Naive B cell (primary cell): ENCODE measurements at regions not wholly inside any gene's neighbourhood (a gene's known extent, or its start where the extent isn't known, plus 50 kb on each side); places are given as distances from the start of the nearest gene placed in this dataset.

Experiments
- ATAC-seq, 2 donors: fragments of 150-1000 bp; cut with Tn5 transposase; 2 replicates each; pipeline ENCODE4 v1.10.0; 2021; ENCODE audit warnings: low read depth in 2 of 2, mild to moderate bottlenecking in 2 of 2, moderate library complexity in 2 of 2
- DNase-seq: peaks from one replicate; pipeline ENCODE4 v3.0.0; 2022
- H3K27ac Mint-ChIP-seq, 6 donors: one replicate each; pipeline ENCODE4 v1.8.0; 2020 to 2022; ENCODE audit warnings: mild to moderate bottlenecking in 6 of 6, mixed read lengths in 6 of 6, moderate library complexity in 5 of 6, inconsistent platforms in 2 of 6
- H3K27me3 Mint-ChIP-seq, 3 donors: one replicate each; pipeline ENCODE4 v1.8.0; 2021 to 2022; ENCODE audit warnings: mixed read lengths in 3 of 3, mild to moderate bottlenecking in 1 of 3
- H3K36me3 Mint-ChIP-seq, 2 donors: one replicate each; pipeline ENCODE4 v1.8.0; 2020 to 2022; ENCODE audit warnings: mixed read lengths in 2 of 2, inconsistent platforms in 1 of 2, mild to moderate bottlenecking in 1 of 2
- H3K4me1 Mint-ChIP-seq, 3 donors: one replicate each; pipeline ENCODE4 v1.8.0; 2020 to 2022; ENCODE audit warnings: mixed read lengths in 3 of 3, inconsistent platforms in 1 of 3, mild to moderate bottlenecking in 1 of 3, moderate library complexity in 1 of 3
- H3K4me3 Mint-ChIP-seq, 8 donors: one replicate each; pipeline ENCODE4 v1.8.0; 2020 to 2022; ENCODE audit warnings: mild to moderate bottlenecking in 8 of 8, mixed read lengths in 8 of 8, moderate library complexity in 8 of 8, inconsistent platforms in 2 of 8
- H3K9me3 Mint-ChIP-seq, 7 donors: one replicate each; pipeline ENCODE4 v1.8.0; 2020 to 2022; ENCODE audit warnings: mixed read lengths in 7 of 7, mild to moderate bottlenecking in 5 of 7, inconsistent platforms in 2 of 7, moderate library complexity in 1 of 7

DNA sequence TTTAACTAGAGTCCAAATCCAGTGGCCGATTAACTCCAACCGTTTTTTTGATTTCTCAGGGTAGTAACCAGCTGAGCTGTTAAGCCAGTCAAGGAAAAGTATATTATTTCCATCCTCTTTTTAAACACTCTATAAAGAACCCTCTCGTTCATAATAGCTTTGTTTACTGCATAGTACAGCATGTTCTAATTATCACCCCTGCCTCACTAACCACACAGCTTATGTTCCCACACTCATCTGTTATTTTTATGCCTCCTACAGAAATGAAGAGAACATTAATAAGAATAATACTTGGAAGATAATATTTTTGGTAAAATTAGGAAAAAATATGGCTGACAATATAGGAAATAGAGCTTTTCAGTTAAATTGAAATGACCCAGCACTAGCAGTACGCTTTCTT is 2132.8 kb upstream of the CELF4 start:
- ATAC-seq (no peak), DNase-seq (no peak)
- H3K4me1 Mint-ChIP-seq = no peaks in the 10 kb centered on the region
- H3K27ac Mint-ChIP-seq = no peak overlapping the region
- no peaks in the 10 kb centered on the region for H3K27me3 Mint-ChIP-seq
- no peak overlapping the region for H3K4me3 Mint-ChIP-seq
- H3K36me3 Mint-ChIP-seq = no peaks in the 10 kb centered on the region
- peaks cover 0 to 7% (median 2%) of the 10 kb centered on the region in 7 donors for H3K9me3 Mint-ChIP-seq

GRCh38 chr18:39693359-39693758 is 2127.8 kb upstream of the CELF4 start:
- Mint-ChIP-seq H3K36me3 (no peaks in the 10 kb centered on the region), H3K4me1 (no peaks in the 10 kb centered on the region), H3K27ac (no peak overlapping the region), H3K9me3 (peaks cover 0 to 7% (median 0%) of the 10 kb centered on the region in 7 donors), H3K4me3 (no peak overlapping the region), H3K27me3 (no peaks in the 10 kb centered on the region)
- ATAC-seq (no peak), DNase-seq (no peak)

DNA sequence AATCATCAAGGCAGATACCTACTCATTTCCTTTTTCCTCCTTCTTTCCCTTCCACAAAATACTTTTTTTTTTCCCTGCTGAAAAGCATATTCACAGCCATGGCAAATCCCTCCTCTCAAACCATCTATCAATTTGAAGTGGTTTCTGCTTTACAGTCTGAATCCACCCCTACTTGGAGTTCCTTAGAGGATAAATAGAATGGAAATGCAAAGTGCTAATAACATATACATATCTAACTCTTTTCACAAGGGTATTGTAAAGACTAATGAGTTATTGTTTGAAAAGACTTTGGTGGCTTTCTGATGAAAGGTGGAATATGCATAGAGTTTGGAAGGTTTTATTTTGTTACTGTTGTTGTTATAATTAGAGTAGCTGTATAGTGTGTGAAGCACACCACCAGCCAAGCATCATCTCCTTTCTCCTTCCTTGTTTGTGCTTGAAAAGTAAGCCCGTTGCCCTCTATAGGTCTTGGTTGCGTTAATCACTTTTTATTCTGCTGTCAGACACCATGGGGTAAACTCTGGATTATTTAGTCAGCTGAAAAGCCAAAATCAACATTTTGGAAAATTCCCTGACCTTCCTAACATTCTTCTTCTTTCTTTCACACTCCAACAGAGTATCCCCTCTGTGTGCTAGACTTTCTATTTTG is 2126.9 kb upstream of the CELF4 start:
- peaks cover 0 to 3% (median 0%) of the 10 kb centered on the region in 7 donors for H3K9me3 Mint-ChIP-seq
- no peak overlapping the region for H3K4me3 Mint-ChIP-seq
- DNase-seq (no peak), ATAC-seq (no peak)
- no peaks in the 10 kb centered on the region for H3K27me3 Mint-ChIP-seq
- H3K36me3 Mint-ChIP-seq = no peaks in the 10 kb centered on the region
- no peaks in the 10 kb centered on the region for H3K4me1 Mint-ChIP-seq
- H3K27ac Mint-ChIP-seq = no peak overlapping the region

GRCh38 chr18:39685303-39685902 is 2119.8 kb upstream of the CELF4 start:
- Mint-ChIP-seq H3K4me1 (no peaks in the 10 kb centered on the region), H3K27ac (no peak overlapping the region), H3K27me3 (no peaks in the 10 kb centered on the region), H3K4me3 (no peak overlapping the region), H3K36me3 (no peaks in the 10 kb centered on the region), H3K9me3 (peaks cover 0 to 1% (median 0%) of the 10 kb centered on the region in 7 donors)
- ATAC-seq = no peak
- DNase-seq = no peak

GRCh38 chr18:39681061-39681460 is 2115.5 kb upstream of the CELF4 start:
- H3K9me3 Mint-ChIP-seq = peaks cover 0 to 3% (median 0%) of the 10 kb centered on the region in 7 donors
- H3K36me3 Mint-ChIP-seq = no peaks in the 10 kb centered on the region
- DNase-seq (no peak), ATAC-seq (no peak)
- no peaks in the 10 kb centered on the region for H3K4me1 Mint-ChIP-seq
- H3K4me3 Mint-ChIP-seq = no peak overlapping the region
- no peaks in the 10 kb centered on the region for H3K27me3 Mint-ChIP-seq
- no peak overlapping the region for H3K27ac Mint-ChIP-seq

DNA sequence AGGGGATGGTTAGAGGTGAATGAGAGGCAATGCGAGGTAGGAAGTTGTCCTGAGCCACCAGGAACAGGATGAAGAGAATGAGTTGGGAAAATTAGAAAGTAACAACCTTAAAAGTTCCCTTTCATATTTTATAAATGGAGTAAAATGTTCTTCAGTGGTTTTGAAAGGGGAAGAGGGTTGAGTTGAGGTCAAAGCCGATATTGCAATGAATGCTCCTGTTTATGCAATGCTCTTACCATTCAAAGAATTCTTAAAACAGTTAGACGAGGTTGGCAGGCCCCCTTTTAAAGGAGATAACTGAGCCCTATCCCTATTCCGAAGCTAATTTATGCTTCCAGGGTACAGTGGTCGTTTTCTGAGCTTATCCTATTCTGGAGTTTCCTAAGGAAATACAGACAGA is 2110.3 kb upstream of the CELF4 start:
- H3K27ac Mint-ChIP-seq = no peak overlapping the region
- no peaks in the 10 kb centered on the region for H3K4me1 Mint-ChIP-seq
- peaks cover 0 to 3% (median 0%) of the 10 kb centered on the region in 7 donors for H3K9me3 Mint-ChIP-seq
- no peaks in the 10 kb centered on the region for H3K36me3 Mint-ChIP-seq
- DNase-seq = no peak
- H3K4me3 Mint-ChIP-seq = no peak overlapping the region
- no peaks in the 10 kb centered on the region for H3K27me3 Mint-ChIP-seq
- ATAC-seq = no peak

DNA sequence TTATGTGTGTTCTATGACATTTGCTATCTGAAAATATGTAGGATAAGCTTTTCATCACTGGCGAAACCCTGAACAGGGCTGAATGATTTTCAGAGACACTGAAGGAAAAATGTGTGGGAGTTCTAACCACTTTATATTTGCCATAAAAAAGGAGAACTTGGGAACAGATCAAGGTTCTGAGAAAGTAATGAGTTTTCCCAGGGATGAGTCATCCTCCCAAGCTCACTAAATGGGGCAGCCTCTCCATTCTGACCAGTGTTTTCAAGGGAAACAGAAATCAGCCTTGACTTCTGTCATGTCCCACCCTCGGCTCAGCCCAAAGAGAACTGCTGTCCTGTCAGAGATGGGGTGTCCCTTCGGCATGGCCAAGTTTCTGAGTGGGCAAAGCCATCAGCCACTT is 2109.8 kb upstream of the CELF4 start:
- no peak overlapping the region for H3K27ac Mint-ChIP-seq

DNA sequence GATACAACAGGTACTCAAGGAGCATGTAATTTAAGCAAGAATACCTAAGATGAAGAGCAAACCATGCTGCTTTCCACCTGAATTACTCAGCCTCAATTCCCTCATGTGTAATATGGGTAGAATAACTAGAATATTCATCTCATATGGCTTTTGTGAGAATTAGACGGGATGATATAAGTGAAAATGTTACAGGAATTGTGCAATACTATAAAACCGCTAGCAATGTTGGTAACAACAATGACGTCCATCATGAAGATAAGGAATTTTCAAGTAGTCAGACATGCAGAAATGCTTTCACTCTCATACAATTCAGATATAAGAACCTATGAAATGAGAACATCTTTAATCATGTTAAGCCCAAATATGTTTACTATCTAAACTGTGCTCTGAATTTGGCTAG is 2106.6 kb upstream of the CELF4 start:
- peaks cover 0 to 4% (median 0%) of the 10 kb centered on the region in 7 donors for H3K9me3 Mint-ChIP-seq
- H3K27ac Mint-ChIP-seq = no peak overlapping the region
- H3K4me1 Mint-ChIP-seq = no peaks in the 10 kb centered on the region
- DNase-seq = no peak
- H3K27me3 Mint-ChIP-seq = no peaks in the 10 kb centered on the region
- no peak for ATAC-seq
- H3K36me3 Mint-ChIP-seq = no peaks in the 10 kb centered on the region
- no peak overlapping the region for H3K4me3 Mint-ChIP-seq

More for the DNA sequence above, 2109.8 kb upstream of the CELF4 start:
- no peaks in the 10 kb centered on the region for H3K36me3 Mint-ChIP-seq
- ATAC-seq = no peak
- H3K4me1 Mint-ChIP-seq = no peaks in the 10 kb centered on the region
- no peak overlapping the region for H3K4me3 Mint-ChIP-seq
- H3K9me3 Mint-ChIP-seq = peaks cover 0 to 3% (median 0%) of the 10 kb centered on the region in 7 donors
- DNase-seq = no peak
- no peaks in the 10 kb centered on the region for H3K27me3 Mint-ChIP-seq

DNA sequence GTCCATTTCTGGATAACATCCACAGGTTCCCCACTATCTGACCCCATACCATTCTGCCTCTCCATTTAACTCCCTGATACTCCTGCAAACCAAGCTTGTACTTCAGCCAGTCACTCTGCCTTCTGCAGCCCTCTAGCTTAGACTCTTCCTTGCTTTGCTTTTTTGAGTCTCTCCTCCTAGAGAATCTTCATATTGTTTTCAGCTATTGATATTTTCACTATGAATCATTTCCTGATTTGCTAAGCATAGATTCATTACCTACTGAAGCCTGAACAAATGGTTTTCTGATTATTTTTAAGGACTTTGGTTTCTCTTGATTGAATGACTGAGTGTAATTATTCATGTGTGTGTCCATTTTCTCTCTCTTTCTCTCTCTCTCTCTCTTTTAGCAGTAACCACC is 2102.3 kb upstream of the CELF4 start:
- Mint-ChIP-seq H3K9me3 (peaks cover 0 to 8% (median 0%) of the 10 kb centered on the region in 7 donors), H3K4me3 (no peak overlapping the region), H3K27me3 (no peaks in the 10 kb centered on the region), H3K4me1 (no peaks in the 10 kb centered on the region), H3K27ac (no peak overlapping the region), H3K36me3 (no peaks in the 10 kb centered on the region)
- no peak for ATAC-seq
- no peak for DNase-seq

- DNase-seq (no peak), ATAC-seq (no peak)
- Mint-ChIP-seq H3K4me1 (no peaks in the 10 kb centered on the region), H3K9me3 (peaks cover 0 to 8% (median 0%) of the 10 kb centered on the region in 7 donors), H3K27me3 (no peaks in the 10 kb centered on the region), H3K27ac (no peak overlapping the region), H3K4me3 (no peak overlapping the region), H3K36me3 (no peaks in the 10 kb centered on the region)
Observed at GRCh38 chr18:39666541-39666940, 2100.9 kb upstream of the CELF4 start.

DNA sequence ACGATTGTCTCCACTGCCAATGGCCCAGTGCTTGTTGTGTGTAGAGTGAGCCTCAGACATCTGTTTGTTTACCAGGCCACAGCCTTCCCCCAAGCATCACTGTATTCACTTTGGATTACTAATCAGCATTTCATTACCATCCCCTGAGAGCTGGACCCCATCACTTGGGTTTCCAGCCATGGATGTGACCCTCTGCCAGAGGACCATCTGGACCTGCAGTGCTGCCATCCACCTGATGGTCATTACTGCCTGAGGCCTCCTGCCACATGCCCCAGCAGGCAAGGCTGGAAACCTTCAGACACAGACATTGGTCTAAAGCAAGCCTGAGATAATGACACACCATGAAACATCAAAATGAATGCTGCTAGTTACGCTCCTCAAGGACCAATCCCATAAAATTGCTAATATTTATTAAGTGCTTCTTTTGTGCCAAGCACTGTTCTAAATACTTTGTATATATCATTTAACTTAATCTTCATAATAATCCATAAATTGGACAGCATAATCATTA is 2096.3 kb upstream of the CELF4 start:
- ATAC-seq (no peak), DNase-seq (no peak)
- H3K27ac Mint-ChIP-seq = no peak overlapping the region
- H3K27me3 Mint-ChIP-seq = no peaks in the 10 kb centered on the region
- no peak overlapping the region for H3K4me3 Mint-ChIP-seq
- peaks cover 0 to 4% (median 0%) of the 10 kb centered on the region in 7 donors for H3K9me3 Mint-ChIP-seq
- no peaks in the 10 kb centered on the region for H3K4me1 Mint-ChIP-seq
- H3K36me3 Mint-ChIP-seq = no peaks in the 10 kb centered on the region

DNA sequence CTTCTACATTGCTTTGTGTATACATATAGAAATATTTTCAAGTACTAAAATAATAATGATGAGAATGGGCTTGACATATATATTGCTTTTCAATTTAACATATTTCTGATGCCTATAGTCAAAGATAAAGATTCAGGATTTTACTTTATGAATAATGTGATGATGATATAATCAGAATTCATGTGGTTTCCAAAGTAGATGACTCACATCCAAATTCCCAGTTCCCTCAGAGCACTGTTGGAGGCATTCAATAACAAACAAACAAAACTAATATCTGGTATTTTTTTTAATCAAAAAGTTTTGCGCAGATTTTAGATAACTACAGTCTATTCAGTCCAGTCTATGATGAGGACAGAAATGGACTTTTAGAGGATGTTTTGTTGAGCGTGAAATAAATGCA is 2094.5 kb upstream of the CELF4 start:
- no peak overlapping the region for H3K4me3 Mint-ChIP-seq

DNA sequence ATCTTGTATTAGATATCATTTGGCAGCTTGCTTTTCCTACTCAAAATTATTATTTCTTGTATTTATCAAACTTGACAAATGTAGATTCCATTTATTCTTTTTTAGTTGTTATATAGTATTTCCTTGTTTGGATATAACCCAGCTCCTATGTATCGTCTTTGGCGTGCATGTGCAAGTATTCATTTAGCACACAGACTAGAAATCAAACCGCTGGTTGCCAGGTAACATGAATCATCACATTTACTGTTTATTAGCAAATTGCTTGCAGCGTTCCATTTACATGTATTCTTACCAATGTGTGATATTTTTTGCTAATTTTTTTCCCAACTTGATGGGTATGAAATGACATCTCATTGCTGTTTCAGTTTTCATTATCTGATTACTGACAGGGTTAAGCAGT is 2089.7 kb upstream of the CELF4 start:
- no peaks in the 10 kb centered on the region for H3K4me1 Mint-ChIP-seq
- ATAC-seq = no peak
- no peak overlapping the region for H3K4me3 Mint-ChIP-seq
- DNase-seq = no peak
- H3K27ac Mint-ChIP-seq = no peak overlapping the region
- no peaks in the 10 kb centered on the region for H3K27me3 Mint-ChIP-seq
- H3K9me3 Mint-ChIP-seq = peaks cover 0 to 4% (median 0%) of the 10 kb centered on the region in 7 donors
- no peaks in the 10 kb centered on the region for H3K36me3 Mint-ChIP-seq

More for the DNA sequence above, 2094.5 kb upstream of the CELF4 start:
- DNase-seq (no peak), ATAC-seq (no peak)
- Mint-ChIP-seq H3K36me3 (no peaks in the 10 kb centered on the region), H3K4me1 (no peaks in the 10 kb centered on the region), H3K27me3 (no peaks in the 10 kb centered on the region), H3K27ac (no peak overlapping the region), H3K9me3 (peaks cover 0 to 4% (median 0%) of the 10 kb centered on the region in 7 donors)

DNA sequence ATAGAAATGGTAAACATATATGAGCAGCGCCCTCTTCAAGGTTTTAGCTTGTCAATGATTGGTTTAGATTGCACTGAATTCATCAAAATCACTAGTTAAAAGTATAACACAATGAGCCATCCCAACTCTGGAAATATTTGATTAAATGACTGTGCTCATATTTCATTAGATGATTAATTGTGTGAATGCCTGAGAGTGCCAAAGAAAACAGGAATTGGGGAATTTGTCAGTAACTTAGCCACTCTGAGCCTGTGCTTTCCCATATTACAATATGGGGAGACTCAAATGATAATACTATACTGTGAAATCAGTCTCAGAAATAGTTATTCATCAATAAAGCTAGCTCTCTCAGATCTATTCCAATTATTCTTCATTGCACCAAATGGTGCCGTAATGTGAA is 2087.6 kb upstream of the CELF4 start:
- Mint-ChIP-seq H3K27me3 (no peaks in the 10 kb centered on the region), H3K4me1 (no peaks in the 10 kb centered on the region), H3K27ac (no peak overlapping the region), H3K9me3 (peaks cover 0 to 4% (median 0%) of the 10 kb centered on the region in 7 donors), H3K36me3 (no peaks in the 10 kb centered on the region), H3K4me3 (no peak overlapping the region)
- DNase-seq (no peak), ATAC-seq (no peak)
